ENCODE measurements at regions not wholly inside any gene's neighbourhood (a gene's known extent, or its start where the extent isn't known, plus 50 kb on each side); places are given as distances from the start of the nearest gene placed in this dataset.

GRCh38 chr7:56219017-56219416 is 102.8 kb upstream of the NUPR2 start:
- Histone ChIP-seq H3K36me3 (ENCODE audit: insufficient read depth, low read length) (no peaks in the 10 kb centered on the region), H2AFZ (ENCODE audit: low read length) (no peak overlapping the region), H3K9me2 (ENCODE audit: insufficient read depth, low read length) (no peaks in the 10 kb centered on the region), H3K79me2 (ENCODE audit: insufficient read depth, low read depth, low read length) (no peaks in the 10 kb centered on the region), H3K27ac (ENCODE audit: low read depth, low read length, poor library complexity, severe bottlenecking) (no peak overlapping the region), H3K9me3 (ENCODE audit: low read length) (no peaks in the 10 kb centered on the region), H3K4me1 (ENCODE audit: insufficient read depth, low read length, poor library complexity, severe bottlenecking) (no peaks in the 10 kb centered on the region), H3K4me2 (ENCODE audit: low read length) (no peak overlapping the region), H4K20me1 (ENCODE audit: insufficient read depth, low read length) (no peaks in the 10 kb centered on the region), H3K4me3 (ENCODE audit: low read depth, low read length, poor library complexity, severe bottlenecking) (no peak overlapping the region)
- no peak for TF ChIP-seq CTCF (conservative IDR thresholded peaks at IDR 0.05; ENCODE audit: low read length)
- TF ChIP-seq EZH2phosphoT487 (IDR thresholded peaks at IDR 0.05; ENCODE audit: borderline replicate concordance, low read depth, low read length): no peak
- ChIA-PET POLR2A (no interaction called here), CTCF (ENCODE audit: unreplicated experiment) (no interaction called here)
- DNase-seq (ENCODE audit: low spot score): no peak
- BruUV-seq (replicated peaks): no TSS peak
- intact Hi-C loops (cut with micrococcal nuclease; ENCODE audit: unreplicated experiment): no loop called here

- Histone ChIP-seq H3K79me2 (ENCODE audit: insufficient read depth, low read depth, low read length) (no peaks in the 10 kb centered on the region), H4K20me1 (ENCODE audit: insufficient read depth, low read length) (no peaks in the 10 kb centered on the region), H3K9me3 (ENCODE audit: low read length) (no peaks in the 10 kb centered on the region), H3K9me2 (ENCODE audit: insufficient read depth, low read length) (no peaks in the 10 kb centered on the region), H3K4me1 (ENCODE audit: insufficient read depth, low read length, poor library complexity, severe bottlenecking) (no peaks in the 10 kb centered on the region), H2AFZ (ENCODE audit: low read length) (no peak overlapping the region), H3K36me3 (ENCODE audit: insufficient read depth, low read length) (no peaks in the 10 kb centered on the region), H3K27ac (ENCODE audit: low read depth, low read length, poor library complexity, severe bottlenecking) (no peak overlapping the region), H3K4me2 (ENCODE audit: low read length) (no peak overlapping the region), H3K4me3 (ENCODE audit: low read depth, low read length, poor library complexity, severe bottlenecking) (no peak overlapping the region)
- no TSS peak for BruUV-seq (replicated peaks)
- TF ChIP-seq EZH2phosphoT487 (IDR thresholded peaks at IDR 0.05; ENCODE audit: borderline replicate concordance, low read depth, low read length) (no peak), CTCF (conservative IDR thresholded peaks at IDR 0.05; ENCODE audit: low read length) (no peak)
- intact Hi-C loops (cut with micrococcal nuclease; ENCODE audit: unreplicated experiment): no loop called here
- ChIA-PET POLR2A (no interaction called here), CTCF (ENCODE audit: unreplicated experiment) (no interaction called here)
- DNase-seq (ENCODE audit: low spot score): no peak
These were observed 102.3 kb upstream of the NUPR2 start for GRCh38 chr7:56218510-56218909.

GRCh38 chr7:56213574-56213973 is 97.4 kb upstream of the NUPR2 start:
- TF ChIP-seq CTCF (conservative IDR thresholded peaks at IDR 0.05; ENCODE audit: low read length) (no peak), EZH2phosphoT487 (IDR thresholded peaks at IDR 0.05; ENCODE audit: borderline replicate concordance, low read depth, low read length) (no peak)
- CTCF ChIA-PET (ENCODE audit: unreplicated experiment): no interaction called here
- Histone ChIP-seq H3K27ac (ENCODE audit: low read depth, low read length, poor library complexity, severe bottlenecking) (no peak overlapping the region), H3K4me3 (ENCODE audit: low read depth, low read length, poor library complexity, severe bottlenecking) (no peak overlapping the region), H4K20me1 (ENCODE audit: insufficient read depth, low read length) (no peaks in the 10 kb centered on the region), H3K4me2 (ENCODE audit: low read length) (no peak overlapping the region), H3K9me3 (ENCODE audit: low read length) (no peaks in the 10 kb centered on the region), H2AFZ (ENCODE audit: low read length) (no peak overlapping the region), H3K36me3 (ENCODE audit: insufficient read depth, low read length) (no peaks in the 10 kb centered on the region), H3K9me2 (ENCODE audit: insufficient read depth, low read length) (no peaks in the 10 kb centered on the region), H3K79me2 (ENCODE audit: insufficient read depth, low read depth, low read length) (no peaks in the 10 kb centered on the region), H3K4me1 (ENCODE audit: insufficient read depth, low read length, poor library complexity, severe bottlenecking) (no peaks in the 10 kb centered on the region)
- BruUV-seq (replicated peaks): no TSS peak
- DNase-seq (ENCODE audit: low spot score): no peak
- POLR2A ChIA-PET: no interaction called here
- intact Hi-C loops (cut with micrococcal nuclease; ENCODE audit: unreplicated experiment): no loop called here

Data from OCI-LY7 (cell line).